Progenitor cell of endocrine pancreas (in vitro differentiated cells): ENCODE measurements at regions not wholly inside any gene's neighbourhood (a gene's known extent, or its start where the extent isn't known, plus 50 kb on each side); places are given as distances from the start of the nearest gene placed in this dataset.

ENCODE experiments used
- DNase-seq: peaks from one replicate; pipeline ENCODE4 v3.0.0; 2021; ENCODE audit warnings: low spot score; ENCODE audit not compliant: unreplicated experiment
- H3K27ac Mint-ChIP-seq: 2 replicates; pipeline ENCODE4 v1.8.0; 2021; ENCODE audit warnings: mild to moderate bottlenecking, moderate library complexity, mixed read lengths
- H3K27me3 Mint-ChIP-seq: 2 replicates; pipeline ENCODE4 v1.8.0; 2021; ENCODE audit warnings: mixed read lengths
- H3K36me3 Mint-ChIP-seq: 2 replicates; pipeline ENCODE4 v1.8.0; 2022; ENCODE audit warnings: mixed read lengths; ENCODE audit not compliant: insufficient read depth
- H3K4me1 Mint-ChIP-seq: 2 replicates; pipeline ENCODE4 v1.8.0; 2021; ENCODE audit warnings: low read depth, mixed read lengths
- H3K4me3 Mint-ChIP-seq: 2 replicates; pipeline ENCODE4 v1.8.0; 2021; ENCODE audit warnings: low read depth, mild to moderate bottlenecking, moderate library complexity, mixed read lengths
- H3K9me3 Mint-ChIP-seq: 2 replicates; pipeline ENCODE4 v1.8.0; 2021; ENCODE audit warnings: low read depth, mixed read lengths
- CTCF ChIP-seq: fragments of 200-600 bp; sonication (generic); IDR thresholded peaks from one replicate; pipeline ENCODE4 v1.5.0; 2021; ENCODE audit warnings: antibody characterized with exemption, mild to moderate bottlenecking; ENCODE audit not compliant: unreplicated experiment

DNA sequence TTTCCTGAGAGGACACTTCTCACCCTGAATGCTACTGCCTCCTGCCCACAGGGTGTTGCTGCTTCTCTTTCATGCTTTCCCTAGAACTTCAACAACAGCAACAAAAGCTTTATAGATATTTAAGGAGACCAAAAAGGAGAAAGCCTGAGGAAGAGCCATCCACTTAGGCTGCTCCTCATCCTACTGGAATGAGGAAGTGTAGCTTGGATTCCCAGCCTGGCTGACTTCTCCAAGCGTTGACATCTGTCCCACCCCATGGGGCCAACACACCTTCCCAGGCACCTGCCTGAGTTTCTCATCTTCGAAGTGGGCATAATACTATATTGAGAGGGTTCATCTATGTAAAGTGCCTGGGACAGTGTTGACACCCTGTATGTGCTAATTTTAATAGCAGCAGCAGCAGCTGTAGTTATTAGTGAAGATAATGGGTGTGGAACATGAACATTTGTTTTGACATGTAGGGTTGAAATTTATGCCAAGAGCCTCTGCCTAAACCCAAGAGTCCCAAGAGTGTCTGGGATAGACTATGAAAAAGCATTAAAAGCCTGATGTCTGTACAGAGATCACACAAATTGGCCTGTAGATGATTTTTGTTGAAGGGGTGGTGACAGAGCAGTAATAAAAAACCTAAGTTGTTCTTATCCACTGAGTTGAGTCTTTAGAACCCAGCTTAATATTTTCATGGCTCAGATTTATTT, 96.5 kb upstream of the PIAS1 start:
- no peaks in the 10 kb centered on the region for H3K36me3 Mint-ChIP-seq
- no peak for DNase-seq
- H3K4me3 Mint-ChIP-seq = no peak overlapping the region
- no peaks in the 10 kb centered on the region for H3K9me3 Mint-ChIP-seq
- no peaks in the 10 kb centered on the region for H3K27me3 Mint-ChIP-seq
- peaks cover 17% of the 10 kb centered on the region for H3K4me1 Mint-ChIP-seq
- H3K27ac Mint-ChIP-seq = no peak overlapping the region
- no peak for TF ChIP-seq CTCF

GRCh38 chr15:67967871-67968431, 86.2 kb upstream of the PIAS1 start:
- H3K4me1 Mint-ChIP-seq = peaks cover 8% of the 10 kb centered on the region

GRCh38 chr15:67968564-67968963, 85.6 kb upstream of the PIAS1 start:
- no peak for DNase-seq
- Mint-ChIP-seq H3K4me1 (peaks cover 8% of the 10 kb centered on the region), H3K4me3 (no peak overlapping the region), H3K27me3 (peaks cover 4% of the 10 kb centered on the region), H3K36me3 (no peaks in the 10 kb centered on the region), H3K27ac (no peak overlapping the region), H3K9me3 (no peaks in the 10 kb centered on the region)
- no peak for TF ChIP-seq CTCF

More at GRCh38 chr15:67967871-67968431, 86.2 kb upstream of the PIAS1 start:
- peak; percentile 52 for DNase-seq
- peak overlapping the region; percentile 76 for H3K4me3 Mint-ChIP-seq
- TF ChIP-seq CTCF = no peak
- no peaks in the 10 kb centered on the region for H3K9me3 Mint-ChIP-seq
- H3K27ac Mint-ChIP-seq = peak overlapping the region; percentile 50
- H3K36me3 Mint-ChIP-seq = no peaks in the 10 kb centered on the region
- H3K27me3 Mint-ChIP-seq = peaks cover 4% of the 10 kb centered on the region

- no peaks in the 10 kb centered on the region for H3K36me3 Mint-ChIP-seq
- no peaks in the 10 kb centered on the region for H3K9me3 Mint-ChIP-seq
- no peak overlapping the region for H3K4me3 Mint-ChIP-seq
- no peak for DNase-seq
- H3K27me3 Mint-ChIP-seq = peaks cover 4% of the 10 kb centered on the region
- no peak overlapping the region for H3K27ac Mint-ChIP-seq
- TF ChIP-seq CTCF = no peak
- H3K4me1 Mint-ChIP-seq = peaks cover 8% of the 10 kb centered on the region
These were observed 85.1 kb upstream of the PIAS1 start for GRCh38 chr15:67968966-67969365.

GRCh38 chr15:67969892-67970291, 84.2 kb upstream of the PIAS1 start:
- Mint-ChIP-seq H3K4me1 (peaks cover 8% of the 10 kb centered on the region), H3K27me3 (peaks cover 4% of the 10 kb centered on the region), H3K4me3 (no peak overlapping the region), H3K27ac (no peak overlapping the region), H3K36me3 (no peaks in the 10 kb centered on the region), H3K9me3 (no peaks in the 10 kb centered on the region)
- DNase-seq = no peak
- TF ChIP-seq CTCF = no peak
